Ishikawa (cell line): ENCODE measurements at regions not wholly inside any gene's neighbourhood (a gene's known extent, or its start where the extent isn't known, plus 50 kb on each side); places are given as distances from the start of the nearest gene placed in this dataset.

ENCODE experiments used
- CEBPB ChIP-seq: IDR thresholded peaks from 2 replicates; pipeline ENCODE4 v1.6.1; 2012
- EGR1 ChIP-seq: IDR thresholded peaks from 2 replicates; pipeline ENCODE4 v1.6.1; 2012
- EP300 ChIP-seq: IDR thresholded peaks from 2 replicates; pipeline ENCODE4 v1.6.1; 2012; ENCODE audit warnings: borderline replicate concordance
- NFIC ChIP-seq: IDR thresholded peaks from 2 replicates; pipeline ENCODE4 v1.6.1; 2012
- RAD21 ChIP-seq: IDR thresholded peaks from 2 replicates; pipeline ENCODE4 v1.6.1; 2012; ENCODE audit warnings: low read depth
- TEAD4 ChIP-seq: IDR thresholded peaks from 2 replicates; pipeline ENCODE4 v1.6.1; 2012
- USF1 ChIP-seq: IDR thresholded peaks from 2 replicates; pipeline ENCODE4 v1.6.1; 2012
- ZBTB7A ChIP-seq: IDR thresholded peaks from 2 replicates; pipeline ENCODE4 v1.6.1; 2012; ENCODE audit warnings: low read depth
- TF ChIP-seq, protein P1 (sequence below): IDR thresholded peaks from 2 replicates; pipeline ENCODE4 v1.6.1; 2012
- TF ChIP-seq, protein P2 (sequence below): IDR thresholded peaks from 2 replicates; pipeline ENCODE4 v1.6.1; 2012; ENCODE audit warnings: low read depth, mild to moderate bottlenecking

- no peak for TF ChIP-seq CEBPB
- TF ChIP-seq TEAD4 = no peak
- no peak for TF ChIP-seq NFIC
- TF ChIP-seq RAD21 = no peak
- TF ChIP-seq, protein P1, sequence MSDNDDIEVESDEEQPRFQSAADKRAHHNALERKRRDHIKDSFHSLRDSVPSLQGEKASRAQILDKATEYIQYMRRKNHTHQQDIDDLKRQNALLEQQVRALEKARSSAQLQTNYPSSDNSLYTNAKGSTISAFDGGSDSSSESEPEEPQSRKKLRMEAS = no peak
- TF ChIP-seq, protein P2, sequence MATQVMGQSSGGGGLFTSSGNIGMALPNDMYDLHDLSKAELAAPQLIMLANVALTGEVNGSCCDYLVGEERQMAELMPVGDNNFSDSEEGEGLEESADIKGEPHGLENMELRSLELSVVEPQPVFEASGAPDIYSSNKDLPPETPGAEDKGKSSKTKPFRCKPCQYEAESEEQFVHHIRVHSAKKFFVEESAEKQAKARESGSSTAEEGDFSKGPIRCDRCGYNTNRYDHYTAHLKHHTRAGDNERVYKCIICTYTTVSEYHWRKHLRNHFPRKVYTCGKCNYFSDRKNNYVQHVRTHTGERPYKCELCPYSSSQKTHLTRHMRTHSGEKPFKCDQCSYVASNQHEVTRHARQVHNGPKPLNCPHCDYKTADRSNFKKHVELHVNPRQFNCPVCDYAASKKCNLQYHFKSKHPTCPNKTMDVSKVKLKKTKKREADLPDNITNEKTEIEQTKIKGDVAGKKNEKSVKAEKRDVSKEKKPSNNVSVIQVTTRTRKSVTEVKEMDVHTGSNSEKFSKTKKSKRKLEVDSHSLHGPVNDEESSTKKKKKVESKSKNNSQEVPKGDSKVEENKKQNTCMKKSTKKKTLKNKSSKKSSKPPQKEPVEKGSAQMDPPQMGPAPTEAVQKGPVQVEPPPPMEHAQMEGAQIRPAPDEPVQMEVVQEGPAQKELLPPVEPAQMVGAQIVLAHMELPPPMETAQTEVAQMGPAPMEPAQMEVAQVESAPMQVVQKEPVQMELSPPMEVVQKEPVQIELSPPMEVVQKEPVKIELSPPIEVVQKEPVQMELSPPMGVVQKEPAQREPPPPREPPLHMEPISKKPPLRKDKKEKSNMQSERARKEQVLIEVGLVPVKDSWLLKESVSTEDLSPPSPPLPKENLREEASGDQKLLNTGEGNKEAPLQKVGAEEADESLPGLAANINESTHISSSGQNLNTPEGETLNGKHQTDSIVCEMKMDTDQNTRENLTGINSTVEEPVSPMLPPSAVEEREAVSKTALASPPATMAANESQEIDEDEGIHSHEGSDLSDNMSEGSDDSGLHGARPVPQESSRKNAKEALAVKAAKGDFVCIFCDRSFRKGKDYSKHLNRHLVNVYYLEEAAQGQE = no peak
- no peak for TF ChIP-seq EGR1
- TF ChIP-seq ZBTB7A = no peak
- no peak for TF ChIP-seq EP300
- TF ChIP-seq USF1 = no peak
Measured at GRCh38 chr4:181679754-181680153, 563.4 kb upstream of the TENM3 start.
